Liver (tissue), 8 donors: ENCODE measurements at regions not wholly inside any gene's neighbourhood (a gene's known extent, or its start where the extent isn't known, plus 50 kb on each side); places are given as distances from the start of the nearest gene placed in this dataset.

Experiments used
- DNase-seq: peaks from one replicate; pipeline ENCODE4 v3.0.0-alpha.2; 2017; ENCODE audit warnings: low spot score
- H3K27ac ChIP-seq, 2 donors: one replicate each; pipeline ENCODE4 v1.7.0; 2013; ENCODE audit warnings: inconsistent platforms in 2 of 2, low read length in 2 of 2, control low read depth in 1 of 2, low read depth in 1 of 2, mild to moderate bottlenecking in 1 of 2
- H3K27me3 ChIP-seq, 4 donors: one replicate each; pipeline versions ENCODE4 v1.6.1 to v1.7.0; 2013; ENCODE audit warnings: low read length in 3 of 4, inconsistent platforms in 1 of 4, mild to moderate bottlenecking in 1 of 4, moderate library complexity in 1 of 4; ENCODE audit not compliant: control insufficient read depth in 4 of 4, insufficient read depth in 4 of 4
- H3K36me3 ChIP-seq, 4 donors: one replicate each; pipeline versions ENCODE4 v1.6.1 to v1.7.0; 2013; ENCODE audit warnings: low read length in 3 of 4, mild to moderate bottlenecking in 3 of 4, low read depth in 1 of 4, moderate library complexity in 1 of 4; ENCODE audit not compliant: control insufficient read depth in 4 of 4, insufficient read depth in 3 of 4
- H3K4me1 ChIP-seq, 4 donors: one replicate each; pipeline versions ENCODE4 v1.6.1 to v1.7.0; 2013; ENCODE audit warnings: low read length in 3 of 4, mild to moderate bottlenecking in 3 of 4, moderate library complexity in 1 of 4; ENCODE audit not compliant: control insufficient read depth in 4 of 4, insufficient read depth in 4 of 4
- H3K4me3 ChIP-seq, 3 donors: one replicate each; pipeline versions ENCODE4 v1.6.1 to v1.7.0; 2013; ENCODE audit warnings: low read length in 3 of 3, control low read depth in 1 of 3, low read depth in 1 of 3, mild to moderate bottlenecking in 1 of 3
- H3K9ac ChIP-seq, 2 donors: one replicate each; pipeline ENCODE4 v1.7.0; 2013; ENCODE audit warnings: low read length in 2 of 2, mild to moderate bottlenecking in 2 of 2, moderate library complexity in 2 of 2, control low read depth in 1 of 2, low read depth in 1 of 2
- H3K9me3 ChIP-seq, 4 donors: one replicate each; pipeline versions ENCODE4 v1.6.1 to v1.7.0; 2013; ENCODE audit warnings: low read length in 3 of 4; ENCODE audit not compliant: control insufficient read depth in 4 of 4
- ATF3 ChIP-seq: IDR thresholded peaks from 2 replicates; pipeline ENCODE4 v1.6.1; 2016; ENCODE audit warnings: antibody characterized with exemption
- CTCF ChIP-seq: fragments of 150-350 bp; IDR thresholded peaks from 2 replicates; pipeline ENCODE4 v1.5.1; 2017; ENCODE audit warnings: improper control_type of control experiment, low read depth, low read length; ENCODE audit not compliant: missing input control
- FOXA1 ChIP-seq: IDR thresholded peaks from 2 replicates; pipeline ENCODE4 v1.6.1; 2016; ENCODE audit warnings: antibody characterized with exemption
- FOXA2 ChIP-seq: IDR thresholded peaks from 2 replicates; pipeline ENCODE4 v1.6.1; 2016; ENCODE audit warnings: antibody characterized with exemption
- GABPA ChIP-seq, 2 donors: IDR thresholded peaks in 1 of 2; conservative IDR thresholded peaks in 1 of 2; 2 replicates each; pipeline ENCODE4 v1.6.1; 2016; ENCODE audit warnings: antibody characterized with exemption in 2 of 2, mild to moderate bottlenecking in 1 of 2, moderate library complexity in 1 of 2
- HNF4G ChIP-seq: IDR thresholded peaks from 2 replicates; pipeline ENCODE4 v1.6.1; 2016; ENCODE audit warnings: antibody characterized with exemption
- MAX ChIP-seq: IDR thresholded peaks from 2 replicates; pipeline ENCODE4 v1.6.1; 2016; ENCODE audit warnings: antibody characterized with exemption
- NR2F2 ChIP-seq: IDR thresholded peaks from 2 replicates; pipeline ENCODE4 v1.6.1; 2016; ENCODE audit warnings: antibody characterized with exemption
- RAD21 ChIP-seq, 2 donors: IDR thresholded peaks; 2 replicates each; pipeline ENCODE4 v1.6.1; 2016; ENCODE audit warnings: antibody characterized with exemption in 2 of 2, mild to moderate bottlenecking in 2 of 2
- REST ChIP-seq: IDR thresholded peaks from 2 replicates; pipeline ENCODE4 v1.6.1; 2016; ENCODE audit warnings: antibody characterized with exemption, mild to moderate bottlenecking
- RXRA ChIP-seq, 2 donors: IDR thresholded peaks; 2 replicates each; pipeline ENCODE4 v1.6.1; 2017 to 2018; ENCODE audit warnings: antibody characterized with exemption in 2 of 2, mild to moderate bottlenecking in 1 of 2
- SP1 ChIP-seq: IDR thresholded peaks from 2 replicates; pipeline ENCODE4 v1.6.1; 2018; ENCODE audit warnings: antibody characterized with exemption, mild to moderate bottlenecking
- TAF1 ChIP-seq: conservative IDR thresholded peaks from 2 replicates; pipeline ENCODE4 v1.6.1; 2016; ENCODE audit warnings: antibody characterized with exemption, mild to moderate bottlenecking
- WGBS: extraction: QIAGEN DNeasy Blood & Tissue Kit; methylation state at CpG from one replicate; pipeline ENCODE4 v1.1.7; 2013; 5-methylcytosine and 5-hydroxymethylcytosine counted together
- TF ChIP-seq, protein P1 (sequence below): IDR thresholded peaks from 2 replicates; pipeline ENCODE4 v1.6.1; 2016; ENCODE audit warnings: antibody characterized with exemption
- donor health status: healthy.
- donor health status: healthy.
- donor health status: healthy.
- donor health status: healthy.
- donor health status: healthy.

DNA sequence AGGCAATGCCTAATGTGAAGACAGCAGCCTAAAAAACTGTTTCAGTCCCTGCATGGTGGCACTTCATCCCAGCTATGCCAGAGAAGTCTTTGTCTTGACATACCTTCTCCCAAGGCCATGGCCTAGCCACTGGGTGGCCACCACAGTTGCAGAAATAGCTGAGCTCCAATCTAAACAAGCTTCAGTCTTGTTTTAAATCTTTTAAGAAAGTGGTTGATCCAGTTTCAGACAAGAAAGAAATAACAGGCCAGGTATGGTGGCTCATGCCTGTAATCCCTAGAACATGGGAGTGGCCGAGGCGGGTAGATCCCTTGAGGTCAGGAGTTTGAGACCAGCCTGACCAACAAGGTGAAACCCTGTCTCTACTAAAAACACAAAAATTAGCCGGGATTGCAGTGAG, 600.0 kb upstream of the PLXNA2 start:
- Histone ChIP-seq H3K4me3 (no peak overlapping the region), H3K27ac (no peak overlapping the region), H3K36me3 (peaks cover 0 to 1% (median 0%) of the 10 kb centered on the region in 4 donors), H3K4me1 (no peaks in the 10 kb centered on the region), H3K9me3 (no peaks in the 10 kb centered on the region), H3K27me3 (no peaks in the 10 kb centered on the region), H3K9ac (no peak overlapping the region)
- no peak for DNase-seq
- no peak for TF ChIP-seq MAX
- no peak for TF ChIP-seq NR2F2
- TF ChIP-seq RXRA (IDR thresholded peaks at IDR 0.05), result no peak
- no peak for TF ChIP-seq FOXA2
- no peak for TF ChIP-seq CTCF
- TF ChIP-seq, protein P1, sequence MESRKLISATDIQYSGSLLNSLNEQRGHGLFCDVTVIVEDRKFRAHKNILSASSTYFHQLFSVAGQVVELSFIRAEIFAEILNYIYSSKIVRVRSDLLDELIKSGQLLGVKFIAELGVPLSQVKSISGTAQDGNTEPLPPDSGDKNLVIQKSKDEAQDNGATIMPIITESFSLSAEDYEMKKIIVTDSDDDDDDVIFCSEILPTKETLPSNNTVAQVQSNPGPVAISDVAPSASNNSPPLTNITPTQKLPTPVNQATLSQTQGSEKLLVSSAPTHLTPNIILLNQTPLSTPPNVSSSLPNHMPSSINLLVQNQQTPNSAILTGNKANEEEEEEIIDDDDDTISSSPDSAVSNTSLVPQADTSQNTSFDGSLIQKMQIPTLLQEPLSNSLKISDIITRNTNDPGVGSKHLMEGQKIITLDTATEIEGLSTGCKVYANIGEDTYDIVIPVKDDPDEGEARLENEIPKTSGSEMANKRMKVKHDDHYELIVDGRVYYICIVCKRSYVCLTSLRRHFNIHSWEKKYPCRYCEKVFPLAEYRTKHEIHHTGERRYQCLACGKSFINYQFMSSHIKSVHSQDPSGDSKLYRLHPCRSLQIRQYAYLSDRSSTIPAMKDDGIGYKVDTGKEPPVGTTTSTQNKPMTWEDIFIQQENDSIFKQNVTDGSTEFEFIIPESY, result no peak
- no peak for TF ChIP-seq SP1
- no peak for TF ChIP-seq REST
- TF ChIP-seq TAF1, result no peak
- no peak for TF ChIP-seq HNF4G
- no peak for TF ChIP-seq RAD21 (IDR thresholded peaks at IDR 0.05)
- WGBS, result 90% methylated on average over 3 of the region's 3 CpGs

GRCh38 chr1:208848854-208849253, 604.7 kb upstream of the PLXNA2 start:
- 76% methylated on average over 1 of the region's 1 CpG for WGBS
- Histone ChIP-seq H3K4me3 (no peak overlapping the region), H3K27ac (no peak overlapping the region), H3K4me1 (no peaks in the 10 kb centered on the region), H3K36me3 (no peaks in the 10 kb centered on the region), H3K9me3 (no peaks in the 10 kb centered on the region), H3K9ac (no peak overlapping the region), H3K27me3 (no peaks in the 10 kb centered on the region)
- DNase-seq, result no peak
- no peak for TF ChIP-seq FOXA1
- TF ChIP-seq SP1, result no peak
- no peak for TF ChIP-seq REST
- TF ChIP-seq, protein P1, result no peak
- no peak for TF ChIP-seq TAF1
- TF ChIP-seq RAD21 (IDR thresholded peaks at IDR 0.05), result no peak
- TF ChIP-seq CTCF, result no peak
- TF ChIP-seq HNF4G, result no peak
- TF ChIP-seq ATF3, result no peak
- TF ChIP-seq GABPA (IDR thresholded peaks at IDR 0.05 in 1 of 2, conservative IDR thresholded peaks at IDR 0.05 in 1 of 2), result no peak
- TF ChIP-seq RXRA (IDR thresholded peaks at IDR 0.05), result no peak
- no peak for TF ChIP-seq MAX
